Cardiac fibroblast (primary cell): ENCODE measurements at regions not wholly inside any gene's neighbourhood (a gene's known extent, or its start where the extent isn't known, plus 50 kb on each side); places are given as distances from the start of the nearest gene placed in this dataset.

Source experiments
- DNase-seq, 2 donors: peaks; one replicate each; pipeline versions ENCODE4 v3.0.0 to v3.0.0-alpha.2; 2010; ENCODE audit warnings: low read depth in 2 of 2
- H3K4me3 ChIP-seq, 2 donors: replicated peaks in 1 of 2; 1 replicate in 1 of 2; 2 replicates in 1 of 2; pipeline ENCODE4 v1.5.1; 2011; ENCODE audit warnings: low read depth in 2 of 2, low read length in 2 of 2, mild to moderate bottlenecking in 2 of 2, moderate library complexity in 1 of 2
- TF ChIP-seq, protein P1 (sequence below): IDR thresholded peaks from one replicate; pipeline ENCODE4 v1.5.1; 2011; ENCODE audit warnings: low read depth, mild to moderate bottlenecking, low read length, inconsistent platforms

DNA sequence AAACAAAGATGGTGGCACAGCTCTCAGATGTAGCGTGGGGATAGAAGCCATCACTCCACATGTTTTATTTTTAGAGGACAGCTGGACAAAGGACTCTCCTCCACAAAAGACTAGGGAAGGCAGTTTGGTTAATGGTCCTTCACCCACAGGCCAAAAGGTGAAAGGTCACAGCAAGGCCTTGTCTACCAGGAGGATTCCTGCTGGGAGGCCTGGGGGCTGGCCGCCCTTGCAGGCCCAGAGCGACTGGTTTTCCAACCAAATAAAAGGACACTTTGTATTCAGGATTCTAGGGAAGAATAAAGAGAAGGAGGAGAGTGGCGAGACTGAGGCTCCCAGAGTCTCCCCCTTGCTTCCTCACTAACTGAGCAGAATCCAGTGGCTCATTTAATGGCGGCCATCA is 94.3 kb downstream of the AXIN2 start:
- TF ChIP-seq, protein P1, sequence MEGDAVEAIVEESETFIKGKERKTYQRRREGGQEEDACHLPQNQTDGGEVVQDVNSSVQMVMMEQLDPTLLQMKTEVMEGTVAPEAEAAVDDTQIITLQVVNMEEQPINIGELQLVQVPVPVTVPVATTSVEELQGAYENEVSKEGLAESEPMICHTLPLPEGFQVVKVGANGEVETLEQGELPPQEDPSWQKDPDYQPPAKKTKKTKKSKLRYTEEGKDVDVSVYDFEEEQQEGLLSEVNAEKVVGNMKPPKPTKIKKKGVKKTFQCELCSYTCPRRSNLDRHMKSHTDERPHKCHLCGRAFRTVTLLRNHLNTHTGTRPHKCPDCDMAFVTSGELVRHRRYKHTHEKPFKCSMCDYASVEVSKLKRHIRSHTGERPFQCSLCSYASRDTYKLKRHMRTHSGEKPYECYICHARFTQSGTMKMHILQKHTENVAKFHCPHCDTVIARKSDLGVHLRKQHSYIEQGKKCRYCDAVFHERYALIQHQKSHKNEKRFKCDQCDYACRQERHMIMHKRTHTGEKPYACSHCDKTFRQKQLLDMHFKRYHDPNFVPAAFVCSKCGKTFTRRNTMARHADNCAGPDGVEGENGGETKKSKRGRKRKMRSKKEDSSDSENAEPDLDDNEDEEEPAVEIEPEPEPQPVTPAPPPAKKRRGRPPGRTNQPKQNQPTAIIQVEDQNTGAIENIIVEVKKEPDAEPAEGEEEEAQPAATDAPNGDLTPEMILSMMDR: no peak
- no peak overlapping the region for H3K4me3 ChIP-seq
- DNase-seq: no peak

DNA sequence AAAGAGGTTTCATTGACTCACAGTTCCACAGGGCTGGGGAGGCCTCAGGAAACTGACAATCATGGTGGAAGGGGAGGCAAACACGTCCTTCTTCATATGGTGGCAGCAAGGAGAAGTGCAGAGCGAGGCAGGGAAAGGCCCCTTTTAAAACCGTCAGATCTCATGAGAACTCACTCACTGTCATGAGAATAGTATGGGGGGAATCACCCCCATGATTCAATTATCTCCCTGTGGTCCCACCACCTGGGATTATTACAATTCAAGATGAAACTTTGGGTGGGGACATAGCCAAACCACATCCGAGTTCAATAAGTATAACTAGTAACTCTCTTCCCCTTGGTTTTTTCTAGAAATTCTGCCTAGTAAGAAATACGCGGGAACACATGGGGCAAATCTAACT is 94.9 kb downstream of the AXIN2 start:
- no peak for DNase-seq
- TF ChIP-seq, protein P1: no peak
- H3K4me3 ChIP-seq: no peak overlapping the region

DNA sequence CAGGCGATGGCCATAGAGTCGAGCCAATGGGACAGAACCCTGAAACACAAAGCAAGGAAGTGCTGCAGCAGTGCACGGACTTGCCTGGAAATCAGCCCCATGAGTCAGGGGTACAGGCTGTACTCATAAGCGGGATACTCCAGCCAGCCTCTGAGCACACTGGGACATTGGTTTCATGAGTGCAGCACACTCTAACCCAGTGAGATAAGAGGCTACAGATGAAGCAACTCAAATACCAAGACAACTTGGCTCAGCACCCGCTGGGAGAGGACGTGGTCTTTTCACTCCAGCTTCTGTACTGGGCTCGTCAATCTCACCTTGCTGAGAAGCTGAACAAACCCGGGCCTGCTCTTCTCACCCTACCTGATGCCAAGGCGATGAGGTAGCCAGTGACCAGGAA is 98.2 kb downstream of the AXIN2 start:
- no peak overlapping the region for H3K4me3 ChIP-seq
- TF ChIP-seq, protein P1: no peak
- peak; percentile 96 to 97 for DNase-seq

DNA sequence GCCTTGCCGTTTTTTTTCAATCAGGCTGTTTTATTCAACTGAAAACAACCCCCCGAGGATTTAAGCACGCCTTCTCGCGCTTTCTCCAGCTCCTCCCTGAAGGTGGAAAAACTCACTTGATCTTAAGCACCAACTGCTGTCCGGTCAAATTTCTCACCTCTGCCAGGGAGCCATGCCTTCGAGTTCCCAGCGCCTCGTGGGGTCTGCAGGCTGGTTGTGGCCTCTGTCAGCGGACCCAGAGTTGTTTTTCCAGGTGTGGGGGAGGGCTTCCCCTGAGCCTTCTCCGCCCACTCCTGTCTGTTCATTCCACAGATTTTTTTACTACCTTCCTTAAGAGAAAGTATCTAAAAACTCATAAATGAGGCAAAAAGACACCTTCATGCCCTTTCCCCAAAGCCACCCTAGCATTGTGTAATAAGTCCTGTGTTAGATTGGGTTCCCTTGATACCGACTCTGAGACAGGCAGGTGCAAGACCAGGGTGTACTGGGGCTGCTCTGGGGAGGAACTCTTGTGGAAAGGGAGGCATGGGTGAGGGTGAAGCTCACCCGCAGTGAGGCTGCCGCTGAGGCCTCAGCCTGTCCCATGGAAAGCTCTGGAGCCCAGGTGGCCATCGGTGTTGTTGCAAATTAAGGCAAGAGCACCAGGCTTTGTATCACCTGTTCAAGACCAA is 101.6 kb downstream of the AXIN2 start:
- H3K4me3 ChIP-seq: no peak overlapping the region
- TF ChIP-seq, protein P1: no peak
- no peak for DNase-seq

DNA sequence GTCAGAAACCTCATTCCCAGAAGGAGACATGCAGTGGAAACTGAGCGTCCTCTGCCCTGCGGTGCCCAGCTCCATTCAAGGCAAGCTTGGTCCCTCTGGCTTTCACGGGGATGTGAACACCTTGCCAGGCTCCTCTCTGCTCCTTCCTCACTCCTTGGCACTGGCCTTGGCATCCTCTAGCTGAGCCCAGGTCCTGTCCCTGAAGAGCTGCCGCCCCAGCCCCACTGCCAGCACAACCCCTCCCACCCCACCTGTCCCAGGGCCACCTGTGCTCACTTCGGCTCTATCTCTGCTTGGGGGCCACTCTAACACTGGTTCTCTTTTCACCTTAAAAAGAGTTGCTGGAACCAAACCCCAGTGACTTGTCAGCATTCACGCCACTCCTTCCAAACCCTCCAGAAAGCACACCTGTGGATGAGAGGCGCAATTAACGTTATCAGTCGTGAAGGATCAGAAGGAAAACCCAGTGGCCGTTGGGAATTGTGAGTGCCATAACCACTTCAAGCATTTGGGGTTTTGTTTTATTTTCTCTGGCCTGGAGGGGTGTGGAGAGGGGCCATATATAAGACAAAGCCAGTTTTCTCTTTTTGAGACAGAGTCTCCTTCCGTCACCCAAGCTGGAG is 103.7 kb downstream of the AXIN2 start:
- TF ChIP-seq, protein P1: no peak
- DNase-seq: no peak
- H3K4me3 ChIP-seq: no peak overlapping the region

DNA sequence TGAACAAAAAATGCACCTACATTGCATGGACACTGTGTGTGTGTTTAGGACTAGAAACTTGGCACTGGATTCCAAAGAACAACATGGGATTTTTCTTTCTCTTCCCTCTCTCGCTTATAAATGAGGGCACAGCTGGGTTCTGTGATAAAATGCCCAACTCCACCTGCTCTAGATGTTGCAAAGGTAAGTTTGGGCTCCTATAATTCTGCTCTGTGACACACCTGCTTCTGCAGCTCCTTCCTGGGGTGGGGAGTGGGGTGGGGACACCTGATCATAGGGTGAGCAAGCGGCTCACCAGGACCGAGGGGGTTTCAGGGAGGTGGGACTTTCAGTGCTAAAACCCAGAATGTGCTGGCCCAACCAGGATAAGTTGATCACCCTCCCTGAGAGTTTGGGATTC is 104.3 kb downstream of the AXIN2 start:
- no peak for DNase-seq
- TF ChIP-seq, protein P1: no peak

More for the DNA sequence above, 104.3 kb downstream of the AXIN2 start:
- no peak overlapping the region for H3K4me3 ChIP-seq
